C4-2B (cell line): ENCODE measurements at regions not wholly inside any gene's neighbourhood (a gene's known extent, or its start where the extent isn't known, plus 50 kb on each side); places are given as distances from the start of the nearest gene placed in this dataset.

Experiments used
- ZFX ChIP-seq: fragments of 450-650 bp; IDR thresholded peaks from 2 replicates; pipeline ENCODE4 v1.6.1; 2017
- TF ChIP-seq, protein P1 (sequence below): fragments of 450-650 bp; conservative IDR thresholded peaks from 2 replicates; pipeline ENCODE4 v1.5.1; 2017; ENCODE audit warnings: mild to moderate bottlenecking

- TF ChIP-seq, protein P1, sequence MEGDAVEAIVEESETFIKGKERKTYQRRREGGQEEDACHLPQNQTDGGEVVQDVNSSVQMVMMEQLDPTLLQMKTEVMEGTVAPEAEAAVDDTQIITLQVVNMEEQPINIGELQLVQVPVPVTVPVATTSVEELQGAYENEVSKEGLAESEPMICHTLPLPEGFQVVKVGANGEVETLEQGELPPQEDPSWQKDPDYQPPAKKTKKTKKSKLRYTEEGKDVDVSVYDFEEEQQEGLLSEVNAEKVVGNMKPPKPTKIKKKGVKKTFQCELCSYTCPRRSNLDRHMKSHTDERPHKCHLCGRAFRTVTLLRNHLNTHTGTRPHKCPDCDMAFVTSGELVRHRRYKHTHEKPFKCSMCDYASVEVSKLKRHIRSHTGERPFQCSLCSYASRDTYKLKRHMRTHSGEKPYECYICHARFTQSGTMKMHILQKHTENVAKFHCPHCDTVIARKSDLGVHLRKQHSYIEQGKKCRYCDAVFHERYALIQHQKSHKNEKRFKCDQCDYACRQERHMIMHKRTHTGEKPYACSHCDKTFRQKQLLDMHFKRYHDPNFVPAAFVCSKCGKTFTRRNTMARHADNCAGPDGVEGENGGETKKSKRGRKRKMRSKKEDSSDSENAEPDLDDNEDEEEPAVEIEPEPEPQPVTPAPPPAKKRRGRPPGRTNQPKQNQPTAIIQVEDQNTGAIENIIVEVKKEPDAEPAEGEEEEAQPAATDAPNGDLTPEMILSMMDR: no peak
- no peak for TF ChIP-seq ZFX
These were observed 172.6 kb upstream of the VIPR2 start for GRCh38 chr7:159317294-159317693.
